Glutamatergic neuron (in vitro differentiated cells): ENCODE measurements at regions not wholly inside any gene's neighbourhood (a gene's known extent, or its start where the extent isn't known, plus 50 kb on each side); places are given as distances from the start of the nearest gene placed in this dataset.

Experiments
- DNase-seq: peaks from one replicate; pipeline ENCODE4 v3.0.0; 2022
- H3K27ac Mint-ChIP-seq: one replicate; pipeline ENCODE4 v1.8.0; 2020; ENCODE audit warnings: mild to moderate bottlenecking, mixed read lengths, inconsistent platforms; ENCODE audit not compliant: unreplicated experiment
- H3K27me3 Mint-ChIP-seq: one replicate; pipeline ENCODE4 v1.8.0; 2020; ENCODE audit warnings: mild to moderate bottlenecking, moderate library complexity, mixed read lengths, inconsistent platforms; ENCODE audit not compliant: unreplicated experiment
- H3K36me3 Mint-ChIP-seq: one replicate; pipeline ENCODE4 v1.8.0; 2020; ENCODE audit warnings: mild to moderate bottlenecking, mixed read lengths, inconsistent platforms; ENCODE audit not compliant: unreplicated experiment
- H3K4me1 Mint-ChIP-seq: one replicate; pipeline ENCODE4 v1.8.0; 2020; ENCODE audit warnings: mild to moderate bottlenecking, low read depth, mixed read lengths, inconsistent platforms; ENCODE audit not compliant: unreplicated experiment
- H3K4me3 Mint-ChIP-seq: one replicate; pipeline ENCODE4 v1.8.0; 2020; ENCODE audit warnings: mild to moderate bottlenecking, mixed read lengths, inconsistent platforms; ENCODE audit not compliant: unreplicated experiment
- H3K9me3 Mint-ChIP-seq: one replicate; pipeline ENCODE4 v1.8.0; 2020; ENCODE audit warnings: mild to moderate bottlenecking, moderate library complexity, mixed read lengths, inconsistent platforms; ENCODE audit not compliant: unreplicated experiment
- TF ChIP-seq, protein P1 (sequence below): fragments of 200-600 bp; sonication (generic); IDR thresholded peaks from one replicate; pipeline ENCODE4 v1.5.0; 2021; ENCODE audit not compliant: partially characterized antibody, unreplicated experiment

DNA sequence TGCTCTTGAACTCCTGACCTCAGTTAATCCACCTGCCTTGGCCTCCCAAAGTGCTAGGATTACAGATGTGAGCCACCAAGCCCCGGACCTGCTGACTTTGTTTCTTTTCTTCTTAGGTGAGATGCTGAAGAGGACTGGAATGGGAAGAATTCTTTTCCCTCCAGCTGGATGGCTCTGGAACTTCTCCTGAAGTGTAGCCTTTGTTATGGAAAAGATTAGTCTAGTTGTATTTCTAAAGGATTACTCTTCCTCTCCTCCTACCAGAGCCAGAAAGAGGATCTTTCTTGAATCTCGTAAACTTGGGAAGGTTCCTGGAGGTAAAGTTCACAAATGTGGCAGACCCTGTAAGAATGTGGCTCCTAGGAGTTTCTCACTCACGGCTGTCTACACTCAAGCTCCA, 95.4 kb upstream of the LARGE1 start:
- H3K4me3 Mint-ChIP-seq, result no peak overlapping the region
- H3K36me3 Mint-ChIP-seq, result peaks cover 7% of the 10 kb centered on the region
- peaks cover 2% of the 10 kb centered on the region for H3K27me3 Mint-ChIP-seq
- H3K9me3 Mint-ChIP-seq, result no peaks in the 10 kb centered on the region
- no peak overlapping the region for H3K27ac Mint-ChIP-seq
- TF ChIP-seq, protein P1, sequence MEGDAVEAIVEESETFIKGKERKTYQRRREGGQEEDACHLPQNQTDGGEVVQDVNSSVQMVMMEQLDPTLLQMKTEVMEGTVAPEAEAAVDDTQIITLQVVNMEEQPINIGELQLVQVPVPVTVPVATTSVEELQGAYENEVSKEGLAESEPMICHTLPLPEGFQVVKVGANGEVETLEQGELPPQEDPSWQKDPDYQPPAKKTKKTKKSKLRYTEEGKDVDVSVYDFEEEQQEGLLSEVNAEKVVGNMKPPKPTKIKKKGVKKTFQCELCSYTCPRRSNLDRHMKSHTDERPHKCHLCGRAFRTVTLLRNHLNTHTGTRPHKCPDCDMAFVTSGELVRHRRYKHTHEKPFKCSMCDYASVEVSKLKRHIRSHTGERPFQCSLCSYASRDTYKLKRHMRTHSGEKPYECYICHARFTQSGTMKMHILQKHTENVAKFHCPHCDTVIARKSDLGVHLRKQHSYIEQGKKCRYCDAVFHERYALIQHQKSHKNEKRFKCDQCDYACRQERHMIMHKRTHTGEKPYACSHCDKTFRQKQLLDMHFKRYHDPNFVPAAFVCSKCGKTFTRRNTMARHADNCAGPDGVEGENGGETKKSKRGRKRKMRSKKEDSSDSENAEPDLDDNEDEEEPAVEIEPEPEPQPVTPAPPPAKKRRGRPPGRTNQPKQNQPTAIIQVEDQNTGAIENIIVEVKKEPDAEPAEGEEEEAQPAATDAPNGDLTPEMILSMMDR, result no peak
- no peak for DNase-seq
- no peaks in the 10 kb centered on the region for H3K4me1 Mint-ChIP-seq

DNA sequence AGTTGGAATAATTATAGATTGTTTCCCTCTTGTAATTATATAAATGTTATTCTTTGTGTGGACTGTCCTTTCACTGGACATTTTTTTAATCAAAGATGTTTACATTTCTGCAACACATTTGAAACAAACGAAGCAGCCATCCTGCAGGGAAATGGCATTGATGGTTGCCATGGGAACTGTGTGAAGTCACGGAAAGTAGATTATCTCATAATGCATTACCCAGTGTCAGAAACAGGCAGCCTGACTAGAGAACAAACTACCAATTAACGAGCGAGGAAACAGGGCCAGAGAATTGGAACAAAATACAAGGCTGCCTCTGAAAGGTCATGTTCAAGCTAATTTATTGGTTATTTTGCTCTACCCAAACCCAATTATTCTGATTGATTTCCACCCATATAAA, 96.9 kb upstream of the LARGE1 start:
- H3K4me3 Mint-ChIP-seq, result no peak overlapping the region
- no peak overlapping the region for H3K27ac Mint-ChIP-seq
- peaks cover 7% of the 10 kb centered on the region for H3K36me3 Mint-ChIP-seq
- TF ChIP-seq, protein P1, result no peak
- DNase-seq, result no peak
- peaks cover 5% of the 10 kb centered on the region for H3K27me3 Mint-ChIP-seq
- H3K9me3 Mint-ChIP-seq, result no peaks in the 10 kb centered on the region
- H3K4me1 Mint-ChIP-seq, result no peaks in the 10 kb centered on the region

DNA sequence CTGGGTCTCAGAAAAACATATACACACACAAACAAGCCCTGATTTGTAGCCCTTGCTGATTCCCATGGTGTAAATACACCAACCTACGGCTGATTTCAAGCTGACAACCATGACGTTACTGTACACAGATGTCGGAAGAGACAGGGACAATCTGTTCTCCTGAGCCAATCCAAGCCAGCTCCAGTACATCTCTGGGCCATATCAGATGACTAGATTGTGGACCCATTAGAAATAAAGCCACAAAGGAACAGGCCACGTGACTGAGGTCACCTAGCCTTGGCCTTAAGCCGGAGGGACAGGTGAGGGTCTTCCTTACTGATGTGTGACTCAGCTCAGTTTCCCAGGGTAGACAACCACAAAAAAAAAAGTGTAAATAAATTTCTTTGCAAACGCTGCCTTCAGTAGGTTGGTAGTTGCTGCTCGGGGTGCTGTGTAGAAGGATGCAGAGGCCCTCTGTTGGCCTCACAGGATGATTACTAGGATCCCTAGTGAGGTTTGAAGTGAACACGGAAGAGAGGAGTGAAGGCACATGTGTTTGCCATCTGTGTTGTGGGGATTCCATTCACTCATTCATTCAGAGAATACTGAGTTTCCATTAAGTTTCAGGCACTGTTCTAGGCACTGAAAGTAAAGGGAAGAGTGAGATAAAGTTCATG, 99.0 kb upstream of the LARGE1 start:
- no peaks in the 10 kb centered on the region for H3K4me1 Mint-ChIP-seq
- peaks cover 11% of the 10 kb centered on the region for H3K36me3 Mint-ChIP-seq
- TF ChIP-seq, protein P1, result no peak
- H3K27ac Mint-ChIP-seq, result no peak overlapping the region
- H3K27me3 Mint-ChIP-seq, result peaks cover 8% of the 10 kb centered on the region
- no peak for DNase-seq
- H3K9me3 Mint-ChIP-seq, result no peaks in the 10 kb centered on the region
- no peak overlapping the region for H3K4me3 Mint-ChIP-seq

DNA sequence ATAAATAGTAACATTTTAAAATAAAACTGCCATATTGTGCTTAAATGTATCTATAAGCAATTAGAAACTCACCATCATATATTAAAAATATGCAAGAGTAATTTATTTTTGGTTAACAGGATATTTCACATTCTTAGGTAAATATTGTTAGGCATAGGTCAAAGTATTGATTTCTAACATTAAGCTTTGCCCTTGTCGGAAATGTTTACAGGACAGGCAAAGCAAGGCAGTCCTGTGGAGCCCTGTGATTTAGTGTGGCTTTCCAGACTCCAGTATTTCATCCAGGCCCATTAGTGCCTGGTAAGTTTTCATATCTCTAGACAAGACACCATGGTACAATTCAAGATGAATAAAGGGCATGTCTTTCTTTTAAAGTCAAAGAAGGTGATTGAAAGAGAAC, 114.9 kb upstream of the LARGE1 start:
- no peaks in the 10 kb centered on the region for H3K9me3 Mint-ChIP-seq
- H3K36me3 Mint-ChIP-seq, result no peaks in the 10 kb centered on the region
- H3K27ac Mint-ChIP-seq, result no peak overlapping the region
- TF ChIP-seq, protein P1, result no peak
- H3K27me3 Mint-ChIP-seq, result no peaks in the 10 kb centered on the region
- no peak overlapping the region for H3K4me3 Mint-ChIP-seq
- no peaks in the 10 kb centered on the region for H3K4me1 Mint-ChIP-seq
- DNase-seq, result no peak

DNA sequence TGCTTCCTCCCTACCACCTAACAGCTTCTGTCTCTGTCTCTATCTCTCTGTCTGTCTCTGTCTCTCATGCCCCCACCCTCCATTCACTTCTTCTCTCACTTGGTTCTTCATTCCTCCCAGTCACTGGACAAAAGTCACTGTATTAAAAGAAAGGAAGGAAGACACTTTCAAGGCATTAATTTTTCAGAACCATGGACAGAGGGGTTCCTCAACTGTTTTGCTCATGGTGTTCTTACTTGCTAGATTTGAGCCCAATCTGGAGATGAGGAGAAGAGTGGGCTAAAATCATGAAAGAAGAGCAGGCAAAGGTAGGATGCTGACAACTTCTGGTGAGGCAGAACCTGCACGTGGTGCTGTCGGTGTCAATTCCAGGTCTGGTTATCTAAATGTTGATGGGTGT, 116.7 kb upstream of the LARGE1 start:
- DNase-seq, result no peak
- Mint-ChIP-seq H3K27me3 (no peaks in the 10 kb centered on the region), H3K36me3 (no peaks in the 10 kb centered on the region), H3K27ac (no peak overlapping the region), H3K9me3 (no peaks in the 10 kb centered on the region), H3K4me3 (no peak overlapping the region), H3K4me1 (no peaks in the 10 kb centered on the region)
- TF ChIP-seq, protein P1, result no peak
